ENCODE measurements at regions not wholly inside any gene's neighbourhood (a gene's known extent, or its start where the extent isn't known, plus 50 kb on each side); places are given as distances from the start of the nearest gene placed in this dataset.
"Not testable (repeated sequence)": the region's sequence is repeated elsewhere in the genome, so short reads cannot be mapped to it uniquely, and the experiment has no call there.

- DNase-seq (ENCODE audit: low spot score): no peak
These were observed 418.5 kb upstream of the CNTNAP5 start for GRCh38 chr2:123606631-123607030.

- DNase-seq (ENCODE audit: low spot score): no peak
These were observed 416.0 kb upstream of the CNTNAP5 start for GRCh38 chr2:123609077-123609476.

DNA sequence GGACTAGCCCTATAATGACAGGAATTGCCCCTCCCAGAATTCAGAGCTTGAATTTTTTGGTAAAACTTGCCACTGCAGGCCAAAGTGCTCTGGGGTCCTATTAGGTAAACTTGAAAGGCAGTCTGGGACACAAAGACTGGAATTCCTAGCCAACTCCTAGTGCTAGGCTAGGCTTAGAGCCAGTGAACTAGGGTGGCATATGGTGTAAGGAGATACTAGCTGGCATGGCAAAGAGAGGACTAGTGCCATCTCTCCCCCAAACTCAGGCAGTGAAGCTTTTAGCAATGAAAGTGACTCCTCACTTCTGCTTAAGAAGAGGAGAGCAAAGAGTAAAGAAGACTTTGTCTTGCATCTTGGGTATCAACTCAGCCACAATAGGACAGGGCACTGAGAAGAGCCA lies 410.5 kb upstream of the CNTNAP5 start:
- DNase-seq (ENCODE audit: low spot score): no peak

- not testable (repeated sequence) for DNase-seq (ENCODE audit: low spot score)
These were observed 406.4 kb upstream of the CNTNAP5 start for GRCh38 chr2:123618642-123619041.

DNA sequence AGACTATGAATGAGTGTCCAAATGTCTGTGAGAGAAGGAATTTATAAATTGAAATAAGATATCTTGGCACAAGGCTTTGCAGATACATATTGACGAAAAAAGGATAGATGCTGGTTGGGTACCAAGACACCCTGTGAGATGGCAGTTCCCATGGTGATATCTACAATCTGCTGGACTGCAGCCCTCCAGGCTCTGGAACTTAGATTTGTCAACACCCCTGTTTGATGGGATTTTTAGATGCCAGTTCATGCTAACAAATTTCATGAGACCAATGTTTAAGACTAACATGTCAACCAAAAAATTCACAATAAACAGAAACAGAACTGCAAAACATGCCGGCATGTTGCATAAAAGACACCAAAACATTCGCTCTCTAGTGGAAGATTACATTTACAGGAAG lies 400.3 kb upstream of the CNTNAP5 start:
- DNase-seq (ENCODE audit: low spot score): no peak

- no peak for DNase-seq (ENCODE audit: low spot score)
These were observed 388.9 kb upstream of the CNTNAP5 start for GRCh38 chr2:123636232-123636631.

DNA sequence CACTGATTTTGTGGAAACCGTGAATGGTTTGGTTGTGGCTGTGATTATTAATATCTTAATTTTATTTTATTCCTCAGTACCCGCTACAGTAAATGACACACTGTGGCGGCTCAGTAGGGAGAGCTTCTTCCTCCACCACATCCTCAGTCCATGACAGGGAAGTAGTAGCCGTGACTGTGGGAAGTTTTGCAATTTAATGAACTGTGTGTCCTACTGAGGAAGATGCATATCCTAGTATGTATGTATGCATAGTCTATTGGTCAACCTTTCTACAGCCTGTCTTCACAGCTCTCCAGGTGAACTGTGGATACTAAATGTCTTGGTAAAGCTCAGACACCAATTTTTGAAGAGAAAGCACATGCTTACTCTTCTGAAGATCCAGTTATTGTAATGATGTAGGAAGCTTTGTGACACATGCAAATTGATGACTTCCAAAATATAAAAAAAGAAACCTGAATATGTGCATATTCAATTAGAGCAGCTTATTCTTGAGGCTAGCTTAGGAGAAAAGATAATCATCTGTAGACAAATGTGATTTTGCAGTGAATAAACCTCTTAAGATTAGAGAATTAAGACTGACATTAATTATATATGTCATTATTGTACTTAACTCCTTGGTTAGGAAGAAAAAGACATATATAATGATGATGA lies 384.3 kb upstream of the CNTNAP5 start:
- no peak for DNase-seq (ENCODE audit: low spot score)

DNA sequence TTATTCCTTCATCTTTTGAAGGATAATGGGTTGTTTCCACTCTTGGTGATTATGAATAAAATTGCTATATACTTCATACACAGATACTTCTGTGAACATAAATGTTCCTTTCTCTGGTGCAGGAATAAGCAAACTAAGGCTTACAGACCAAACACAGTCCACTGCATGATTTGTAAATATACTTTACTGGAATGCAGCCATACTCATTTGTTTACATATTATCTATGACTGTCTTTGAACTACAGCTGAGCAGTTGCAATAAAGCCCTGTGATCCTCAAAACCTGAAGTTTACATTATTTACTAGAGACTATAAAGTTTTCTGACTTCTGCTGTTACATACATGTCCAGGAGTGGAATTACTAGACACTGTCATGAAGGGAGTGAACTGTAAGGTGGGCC lies 381.0 kb upstream of the CNTNAP5 start:
- no peak for DNase-seq (ENCODE audit: low spot score)

GRCh38 chr2:123648016-123648415 lies 377.1 kb upstream of the CNTNAP5 start:
- no peak for DNase-seq (ENCODE audit: low spot score)

DNA sequence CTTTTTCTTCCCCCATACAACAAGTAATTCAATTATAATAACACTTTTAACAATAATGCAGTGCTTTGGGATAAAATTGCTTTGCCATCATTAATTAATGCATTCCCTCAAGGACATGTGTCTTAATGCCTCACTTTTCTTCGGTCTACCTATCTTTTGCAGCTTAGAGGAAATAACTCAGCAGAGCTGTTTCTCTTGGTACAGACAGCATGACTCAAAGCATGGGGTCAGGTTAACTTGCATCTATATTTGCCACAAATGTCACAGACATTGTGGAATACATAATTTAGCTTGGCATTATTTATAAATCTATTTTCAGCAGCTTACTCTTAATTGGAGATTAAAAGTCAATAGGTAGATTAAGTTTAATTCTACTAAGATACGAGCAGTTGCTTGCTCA lies 376.1 kb upstream of the CNTNAP5 start:
- DNase-seq (ENCODE audit: low spot score): no peak

- no peak for DNase-seq (ENCODE audit: low spot score)
These were observed 373.9 kb upstream of the CNTNAP5 start for GRCh38 chr2:123651151-123651550.

- no peak for DNase-seq (ENCODE audit: low spot score)
These were observed 372.8 kb upstream of the CNTNAP5 start for GRCh38 chr2:123652320-123652719.

- no peak for DNase-seq (ENCODE audit: low spot score)
These were observed 368.5 kb upstream of the CNTNAP5 start for GRCh38 chr2:123656590-123656989.

DNA sequence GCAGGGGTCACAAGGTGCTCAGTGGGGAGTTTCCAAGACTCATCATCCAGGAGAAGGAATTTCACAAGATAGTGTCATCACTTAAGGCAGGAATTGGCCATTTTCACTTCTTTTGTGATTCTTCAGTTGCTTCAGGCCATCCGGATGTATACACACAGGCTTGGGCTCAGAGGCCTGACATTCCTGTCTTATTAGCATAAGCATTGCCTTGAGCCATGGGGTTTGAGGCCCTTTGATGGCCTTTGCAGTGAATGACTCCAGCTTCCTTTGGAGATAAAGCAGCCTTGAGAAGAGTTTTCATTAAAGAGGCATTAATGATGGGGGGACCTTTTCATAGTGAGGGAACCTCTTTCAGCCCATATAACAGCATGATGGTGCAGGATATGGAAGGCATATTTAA lies 366.0 kb upstream of the CNTNAP5 start:
- DNase-seq (ENCODE audit: low spot score): no peak

DNA sequence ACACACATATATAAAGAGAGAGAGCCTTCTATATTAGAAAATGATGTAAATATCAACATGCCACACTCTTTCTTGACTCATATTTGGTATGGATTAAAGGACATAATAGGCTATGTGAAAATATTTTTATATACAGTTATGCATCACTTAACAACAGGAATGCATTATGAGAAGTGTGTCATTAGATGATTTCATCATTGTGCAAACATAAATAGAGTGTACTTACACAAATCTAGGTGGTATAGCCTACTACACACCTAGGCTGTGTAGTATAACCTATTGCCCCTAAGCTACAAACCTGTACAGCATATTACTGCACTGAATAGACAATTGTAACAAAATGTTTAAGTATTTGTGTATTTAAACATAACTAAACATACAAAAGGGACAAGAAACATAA lies 354.8 kb upstream of the CNTNAP5 start:
- DNase-seq (ENCODE audit: low spot score): no peak

DNA sequence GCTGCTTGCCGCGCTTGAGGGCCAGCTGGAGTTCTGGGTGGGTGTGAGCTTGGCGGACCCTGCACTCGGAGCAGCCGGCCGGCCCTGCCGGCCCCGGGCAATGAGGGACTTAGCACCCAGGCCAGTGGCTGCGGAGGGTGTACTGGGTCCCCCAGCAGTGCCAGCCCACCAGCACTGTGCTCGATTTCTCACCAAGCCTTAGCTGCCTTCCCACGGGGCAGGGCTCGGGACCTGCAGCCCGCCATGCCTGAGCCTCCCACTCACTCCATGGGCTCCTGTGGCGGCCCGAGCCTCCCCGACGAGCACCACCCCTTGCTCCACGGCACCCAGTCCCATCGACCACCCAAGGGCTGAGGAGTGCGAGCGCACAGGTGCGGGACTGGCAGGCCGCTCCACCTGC lies 341.3 kb upstream of the CNTNAP5 start:
- DNase-seq (ENCODE audit: low spot score): not testable (repeated sequence)

DNA sequence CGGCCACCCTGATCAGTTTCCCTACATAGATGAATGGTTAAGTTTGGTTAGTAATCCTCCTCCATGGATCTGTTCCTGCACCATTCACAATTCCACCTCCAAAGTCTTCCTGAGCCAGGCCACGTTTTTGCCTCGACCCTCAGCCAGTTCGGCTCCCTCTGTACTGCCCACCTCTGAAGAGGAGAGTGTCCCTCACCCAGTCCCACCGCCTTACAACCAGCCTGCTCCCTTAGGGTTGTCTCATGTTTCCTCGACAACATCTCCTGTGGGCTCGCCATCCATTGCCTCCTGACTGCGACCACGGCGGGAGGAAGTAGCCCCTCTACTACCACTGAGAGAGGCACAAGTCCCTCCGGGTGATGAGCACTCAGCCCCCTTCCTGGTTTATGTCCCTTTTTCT lies 338.0 kb upstream of the CNTNAP5 start:
- DNase-seq (ENCODE audit: low spot score): no peak

DNA sequence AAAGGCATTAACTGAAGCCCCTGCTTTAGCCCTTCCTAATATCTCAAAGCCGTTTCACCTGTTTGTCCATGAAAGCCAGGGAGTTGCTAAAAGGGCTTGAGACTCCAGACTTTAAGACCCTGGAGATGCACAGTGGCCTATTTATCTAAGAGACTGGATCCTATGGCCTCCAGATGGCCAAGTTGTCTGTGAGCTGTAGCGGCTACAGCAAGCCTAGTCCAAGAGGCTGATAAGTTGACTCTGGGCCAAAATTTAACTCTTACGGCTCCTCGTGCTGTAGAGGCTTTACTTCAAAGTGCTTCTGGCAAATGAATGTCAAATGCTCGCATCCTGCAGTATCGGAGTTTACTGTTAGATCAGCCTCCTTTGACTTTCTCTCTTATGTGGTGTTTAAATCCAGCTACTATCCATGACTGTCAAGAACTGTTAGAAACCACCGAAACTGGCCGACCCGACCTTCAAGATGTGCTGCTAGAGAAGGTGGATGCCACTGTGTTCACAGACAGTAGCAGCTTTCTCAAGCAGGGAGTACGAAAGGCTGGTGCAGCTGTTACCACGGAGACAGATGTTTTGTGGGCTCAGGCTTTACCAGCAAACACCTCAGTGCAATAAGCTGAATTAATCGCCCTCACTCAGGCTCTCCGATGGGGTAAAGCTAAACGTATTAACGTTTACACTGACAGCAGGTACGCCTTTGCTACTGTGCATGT lies 336.7 kb upstream of the CNTNAP5 start:
- DNase-seq (ENCODE audit: low spot score): no peak

DNA sequence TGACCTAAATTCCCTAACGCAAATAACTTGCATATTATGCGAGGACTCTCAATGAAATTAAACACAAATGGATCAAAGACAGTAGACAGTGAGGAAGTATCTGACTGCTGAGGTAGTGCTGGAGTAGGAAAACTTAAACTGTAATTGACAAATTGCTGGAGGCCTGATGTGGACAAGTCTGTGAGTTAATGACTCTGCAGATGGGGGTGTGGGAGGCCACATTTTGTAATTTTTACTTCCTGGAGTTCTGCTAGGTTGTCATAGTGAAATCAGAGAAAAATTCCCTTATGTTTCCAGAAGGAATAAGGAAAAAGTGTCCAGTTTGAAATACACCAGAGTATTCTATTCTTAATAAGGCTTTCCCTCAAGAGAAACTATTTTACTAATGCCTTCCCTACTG lies 333.0 kb upstream of the CNTNAP5 start:
- no peak for DNase-seq (ENCODE audit: low spot score)

- no peak for DNase-seq (ENCODE audit: low spot score)
These were observed 331.3 kb upstream of the CNTNAP5 start for GRCh38 chr2:123693836-123694235.

DNA sequence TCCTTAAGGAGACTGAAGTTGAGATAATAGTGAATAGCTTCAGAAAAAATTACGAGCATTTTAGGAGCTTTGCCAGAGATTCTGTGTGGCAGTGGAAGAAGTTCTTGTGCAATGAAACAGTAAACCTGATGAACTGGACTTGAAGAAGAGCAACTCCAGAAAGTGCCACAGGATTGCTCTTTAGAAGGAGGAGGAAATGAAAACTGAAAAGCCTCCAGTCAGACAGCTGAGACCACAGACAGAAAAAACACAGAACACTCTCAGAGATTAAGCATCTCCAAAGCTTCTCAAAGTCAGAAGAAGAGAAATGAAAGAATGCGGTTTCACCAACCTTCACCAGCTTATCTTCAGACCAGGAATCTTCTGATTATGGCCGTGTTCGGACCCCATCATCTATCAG lies 329.7 kb upstream of the CNTNAP5 start:
- no peak for DNase-seq (ENCODE audit: low spot score)

DNA sequence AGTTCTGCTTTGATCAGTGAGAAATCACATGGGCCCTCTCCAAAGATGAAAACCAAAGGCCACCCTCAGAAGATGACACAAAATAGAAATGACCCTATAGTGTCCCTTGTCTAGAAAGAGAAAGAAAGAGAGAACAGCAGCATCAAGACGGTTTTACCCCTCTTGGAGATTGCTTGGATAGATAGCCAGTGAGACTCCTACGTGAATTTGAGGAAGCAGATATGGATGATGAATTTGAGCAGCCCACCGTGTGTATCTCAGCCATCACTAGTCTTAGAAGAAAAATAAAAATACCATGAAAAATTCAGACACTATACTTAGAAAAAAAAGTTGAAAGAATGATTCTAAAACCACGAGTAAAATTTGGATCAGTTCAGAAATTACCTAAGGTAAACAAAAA lies 329.1 kb upstream of the CNTNAP5 start:
- DNase-seq (ENCODE audit: low spot score): no peak

GRCh38 chr2:123696799-123697410 lies 328.2 kb upstream of the CNTNAP5 start:
- no peak for DNase-seq (ENCODE audit: low spot score)

All from A172 (cell line).